Hepatocyte (in vitro differentiated cells): ENCODE measurements at regions not wholly inside any gene's neighbourhood (a gene's known extent, or its start where the extent isn't known, plus 50 kb on each side); places are given as distances from the start of the nearest gene placed in this dataset.

Experiments
- CTCF ChIP-seq: fragments of 200-600 bp; sonication (generic); IDR thresholded peaks from 2 replicates; pipeline ENCODE4 v1.5.1; 2016; ENCODE audit warnings: antibody characterized with exemption, mild to moderate bottlenecking; ENCODE audit not compliant: poor library complexity
- EZH2 ChIP-seq: fragments of 200-600 bp; sonication (generic); IDR thresholded peaks from 2 replicates; pipeline ENCODE4 v1.6.1; 2016; ENCODE audit warnings: antibody characterized with exemption, mild to moderate bottlenecking, borderline replicate concordance
- EZH2phosphoT487 ChIP-seq: fragments of 200-600 bp; sonication (generic); IDR thresholded peaks from one replicate; pipeline ENCODE4 v1.6.1; 2018; ENCODE audit warnings: antibody characterized with exemption, mild to moderate bottlenecking, low read depth, moderate library complexity; ENCODE audit not compliant: unreplicated experiment, severe bottlenecking

GRCh38 chr6:85329196-85329595, 120.7 kb upstream of the NT5E start:
- TF ChIP-seq CTCF (no peak), EZH2phosphoT487 (no peak), EZH2 (no peak)
